Keratinocyte (primary cell): ENCODE measurements at regions not wholly inside any gene's neighbourhood (a gene's known extent, or its start where the extent isn't known, plus 50 kb on each side); places are given as distances from the start of the nearest gene placed in this dataset.

Source experiments
- DNase-seq: peaks from one replicate; pipeline ENCODE4 v3.0.0-alpha.2; 2011; ENCODE audit warnings: low read depth, missing footprints, low spot score
- FAIRE-seq: peaks from 2 replicates; lab custom pipeline; 2011; peaks lifted over from hg19 to GRCh38; lab: Jason Lieb, UNC
- H2AFZ ChIP-seq: 2 replicates; pipeline ENCODE4 v1.6.0; 2012; ENCODE audit warnings: low read length, control low read depth, inconsistent platforms; ENCODE audit not compliant: control insufficient read depth
- H3K27ac ChIP-seq: 2 replicates; pipeline ENCODE4 v1.5.1; 2011; ENCODE audit warnings: low read length; ENCODE audit not compliant: control insufficient read depth, insufficient read depth
- H3K27me3 ChIP-seq: 3 replicates; pipeline ENCODE4 v1.6.0; 2011; ENCODE audit warnings: low read length; ENCODE audit not compliant: control insufficient read depth, insufficient read depth; ENCODE audit errors: extremely low read depth
- H3K36me3 ChIP-seq, 2 experiments: 2 replicates in 1 of 2; 3 replicates in 1 of 2; pipeline ENCODE4 v1.5.1; 2011; ENCODE audit warnings: low read length in 2 of 2, mild to moderate bottlenecking in 1 of 2; ENCODE audit not compliant: control insufficient read depth in 2 of 2, insufficient read depth in 2 of 2; ENCODE audit errors: extremely low read depth in 1 of 2
- H3K4me1 ChIP-seq: 3 replicates; pipeline ENCODE4 v1.5.1; 2011; ENCODE audit warnings: low read length; ENCODE audit not compliant: control insufficient read depth, insufficient read depth; ENCODE audit errors: extremely low read depth
- H3K4me2 ChIP-seq: 3 replicates; pipeline ENCODE4 v1.6.0; 2011; ENCODE audit warnings: low read depth, low read length; ENCODE audit not compliant: control insufficient read depth, insufficient read depth; ENCODE audit errors: extremely low read depth
- H3K4me3 ChIP-seq, 3 experiments: fragments of 200-600 bp in 1 of 3; sonication (generic) in 1 of 3; 2 replicates in 2 of 3; 3 replicates in 1 of 3; pipeline ENCODE4 v1.5.1; 2011 to 2016; ENCODE audit warnings: low read length in 3 of 3, mild to moderate bottlenecking in 3 of 3, control low read depth in 2 of 3, inconsistent platforms in 1 of 3, low read depth in 1 of 3, mixed read lengths in 1 of 3, mixed run types in 1 of 3, moderate library complexity in 1 of 3; ENCODE audit not compliant: control insufficient read depth in 2 of 3, insufficient read depth in 2 of 3; ENCODE audit errors: extremely low read depth in 1 of 3
- H3K79me2 ChIP-seq: 2 replicates; pipeline ENCODE4 v1.6.0; 2012; ENCODE audit warnings: low read length; ENCODE audit not compliant: control insufficient read depth, insufficient read depth
- H3K9ac ChIP-seq: 3 replicates; pipeline ENCODE4 v1.6.0; 2011; ENCODE audit warnings: low read length; ENCODE audit not compliant: control insufficient read depth, insufficient read depth; ENCODE audit errors: extremely low read depth
- H3K9me1 ChIP-seq: 3 replicates; pipeline ENCODE4 v1.6.0; 2011; ENCODE audit warnings: low read length; ENCODE audit not compliant: control insufficient read depth, insufficient read depth; ENCODE audit errors: extremely low read depth
- H3K9me3 ChIP-seq: 2 replicates; pipeline ENCODE4 v1.5.1; 2012; ENCODE audit warnings: low read depth, low read length; ENCODE audit not compliant: control insufficient read depth
- H4K20me1 ChIP-seq: 3 replicates; pipeline ENCODE4 v1.6.0; 2011; ENCODE audit warnings: low read length; ENCODE audit not compliant: control insufficient read depth, insufficient read depth; ENCODE audit errors: extremely low read depth
- CTCF ChIP-seq, 3 experiments: IDR thresholded peaks in 1 of 3; conservative IDR thresholded peaks in 1 of 3; optimal IDR thresholded peaks in 1 of 3; 2 replicates in 2 of 3; 3 replicates in 1 of 3; pipeline versions ENCODE3 to v1.5.1; 2011; ENCODE audit warnings: low read length in 3 of 3, mild to moderate bottlenecking in 3 of 3, moderate library complexity in 2 of 3, control low read depth in 1 of 3, inconsistent platforms in 1 of 3; ENCODE audit not compliant: insufficient read depth in 2 of 3; ENCODE audit errors: extremely low read depth in 1 of 3
- EZH2 ChIP-seq: IDR thresholded peaks from one replicate; pipeline ENCODE4 v1.6.1; 2012; ENCODE audit warnings: inconsistent platforms, mild to moderate bottlenecking, low read length, moderate library complexity
- dilution Hi-C: fragments of 300-500 bp; cut with MboI; formaldehyde crosslinking; loops from one replicate; pipeline ENCODE4 v1.7.0; 2020; ENCODE audit warnings: low sequenced_read_pairs; ENCODE audit not compliant: extremely low pct_ligation_motif_present

GRCh38 chr2:207324001-207324400 is 158.3 kb upstream of the KLF7 start:
- DNase-seq (no peak), FAIRE-seq (no peak)
- Histone ChIP-seq H3K27ac (no peak overlapping the region), H3K9ac (no peak overlapping the region), H3K4me2 (no peak overlapping the region), H3K27me3 (no peaks in the 10 kb centered on the region), H3K9me1 (no peaks in the 10 kb centered on the region), H3K9me3 (no peaks in the 10 kb centered on the region), H3K4me1 (no peaks in the 10 kb centered on the region), H3K4me3 (no peak overlapping the region), H3K79me2 (no peaks in the 10 kb centered on the region), H4K20me1 (no peaks in the 10 kb centered on the region), H2AFZ (no peak overlapping the region), H3K36me3 (no peaks in the 10 kb centered on the region)
- dilution Hi-C loops, result no loop called here
- TF ChIP-seq EZH2 (no peak), CTCF (optimal IDR thresholded peaks at IDR 0.05 in 1 of 3, IDR thresholded peaks at IDR 0.05 in 1 of 3, conservative IDR thresholded peaks at IDR 0.05 in 1 of 3; ENCODE audit: extremely low read depth in 1 of 3, insufficient read depth in 2 of 3, low read length in 3 of 3) (no peak)

DNA sequence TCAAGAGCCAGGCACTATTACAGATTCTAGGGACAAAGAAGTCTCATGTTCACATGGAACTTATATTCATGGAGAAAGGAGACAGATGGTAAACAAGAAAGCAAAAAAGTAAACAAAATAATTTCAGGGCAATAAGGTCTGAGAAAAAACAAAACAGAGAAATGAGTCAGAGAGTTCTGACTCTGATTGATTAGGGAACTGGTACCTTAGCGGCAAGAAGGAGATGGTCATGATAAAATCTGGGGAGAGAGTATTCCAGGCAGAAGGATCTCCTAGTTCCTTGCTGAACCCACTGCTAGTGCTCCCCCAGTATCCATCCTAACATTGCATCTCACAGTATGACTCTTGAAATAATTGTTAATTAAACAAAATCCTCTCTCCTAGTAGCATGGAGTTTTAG is 161.8 kb upstream of the KLF7 start:
- Histone ChIP-seq H2AFZ (no peak overlapping the region), H3K4me2 (no peak overlapping the region), H4K20me1 (no peaks in the 10 kb centered on the region), H3K27me3 (no peaks in the 10 kb centered on the region), H3K4me1 (peaks cover 26% of the 10 kb centered on the region), H3K79me2 (no peaks in the 10 kb centered on the region), H3K9me1 (no peaks in the 10 kb centered on the region), H3K9me3 (no peaks in the 10 kb centered on the region), H3K4me3 (no peak overlapping the region), H3K27ac (no peak overlapping the region), H3K36me3 (no peaks in the 10 kb centered on the region), H3K9ac (no peak overlapping the region)
- TF ChIP-seq CTCF (optimal IDR thresholded peaks at IDR 0.05 in 1 of 3, IDR thresholded peaks at IDR 0.05 in 1 of 3, conservative IDR thresholded peaks at IDR 0.05 in 1 of 3; ENCODE audit: extremely low read depth in 1 of 3, insufficient read depth in 2 of 3, low read length in 3 of 3) (no peak), EZH2 (no peak)
- dilution Hi-C loops, result no loop called here
- FAIRE-seq, result no peak
- DNase-seq, result no peak
